H1 (cell line): ENCODE measurements at regions not wholly inside any gene's neighbourhood (a gene's known extent, or its start where the extent isn't known, plus 50 kb on each side); places are given as distances from the start of the nearest gene placed in this dataset.

Source experiments
- CTCF ChIA-PET: fragments of 300-600 bp; sonication (Branson Sonifier 250); formaldehyde crosslinking; loops from one replicate; lab custom pipeline; 2021; ENCODE audit not compliant: partially characterized antibody; lab: Charles Lee
- POLR2A ChIA-PET: fragments of 300-600 bp; sonication (Branson Sonifier 250); formaldehyde crosslinking; loops from one replicate; lab custom pipeline; 2021; ENCODE audit warnings: inconsistent platforms; ENCODE audit not compliant: partially characterized antibody; lab: Charles Lee
- DNase-seq, 2 experiments: peaks; one replicate each; pipeline versions ENCODE4 v3.0.0 to v3.0.0-alpha.2; 2010 to 2022; ENCODE audit warnings: low spot score in 2 of 2, low read depth in 1 of 2, mixed read lengths in 1 of 2
- FAIRE-seq: peaks from 2 replicates; lab custom pipeline; 2011; peaks lifted over from hg19 to GRCh38; lab: Jason Lieb, UNC
- H2AFZ ChIP-seq: 2 replicates; pipeline ENCODE4 v1.8.1; 2012; ENCODE audit warnings: low read length, inconsistent platforms
- H2AK5ac ChIP-seq: 2 replicates; pipeline ENCODE4 v1.6.1; 2013; ENCODE audit warnings: low read depth, low read length
- H2BK120ac ChIP-seq: replicated peaks from 2 replicates; pipeline ENCODE3; 2013; ENCODE audit warnings: low read depth, low read length, inconsistent platforms
- H2BK12ac ChIP-seq: 2 replicates; pipeline ENCODE4 v1.6.1; 2013; ENCODE audit warnings: low read depth, low read length
- H2BK15ac ChIP-seq: 2 replicates; pipeline ENCODE4 v1.6.1; 2013; ENCODE audit warnings: low read length
- H2BK20ac ChIP-seq: 2 replicates; pipeline ENCODE4 v1.6.1; 2013; ENCODE audit warnings: low read length
- H2BK5ac ChIP-seq: 2 replicates; pipeline ENCODE4 v1.6.1; 2013; ENCODE audit warnings: low read depth, low read length
- H3K14ac ChIP-seq: 2 replicates; pipeline ENCODE4 v1.6.1; 2013; ENCODE audit warnings: inconsistent platforms; ENCODE audit not compliant: insufficient read length
- H3K18ac ChIP-seq: 2 replicates; pipeline ENCODE4 v1.6.1; 2013; ENCODE audit warnings: low read length; ENCODE audit errors: extremely low read depth
- H3K23ac ChIP-seq: 2 replicates; pipeline ENCODE4 v1.6.1; 2013; ENCODE audit warnings: inconsistent platforms; ENCODE audit not compliant: insufficient read length
- H3K23me2 ChIP-seq: 2 replicates; pipeline ENCODE4 v1.6.1; 2013; ENCODE audit warnings: low read depth, low read length
- H3K27ac ChIP-seq: 2 replicates; pipeline ENCODE4 v1.6.1; 2011; ENCODE audit warnings: low read depth, low read length, inconsistent platforms
- H3K27me3 ChIP-seq, 4 experiments: replicated peaks in 1 of 4; 1 replicate in 1 of 4; 2 replicates in 3 of 4; pipeline versions ENCODE4 v1.6.1 to v1.8.1; 2011 to 2013; ENCODE audit warnings: low read length in 3 of 4, mild to moderate bottlenecking in 3 of 4, inconsistent platforms in 2 of 4, mixed read lengths in 2 of 4, moderate library complexity in 1 of 4; ENCODE audit not compliant: control insufficient read depth in 3 of 4, insufficient read depth in 3 of 4; ENCODE audit errors: extremely low read depth in 1 of 4
- H3K36me3 ChIP-seq, 4 experiments: 2 replicates each; pipeline versions ENCODE4 v1.6.1 to v1.8.1; 2011 to 2013; ENCODE audit warnings: mild to moderate bottlenecking in 4 of 4, low read length in 3 of 4, moderate library complexity in 2 of 4, control low read depth in 1 of 4, inconsistent platforms in 1 of 4; ENCODE audit not compliant: insufficient read depth in 4 of 4, control insufficient read depth in 2 of 4
- H3K4ac ChIP-seq: replicated peaks from 2 replicates; pipeline ENCODE3; 2013; ENCODE audit warnings: low read length, low read depth, mixed read lengths, inconsistent platforms; ENCODE audit not compliant: insufficient read length
- H3K4me1 ChIP-seq, 4 experiments: replicated peaks in 1 of 4; 1 replicate in 1 of 4; 2 replicates in 3 of 4; pipeline versions ENCODE4 v1.6.1 to v1.8.1; 2011 to 2013; ENCODE audit warnings: low read length in 3 of 4, inconsistent platforms in 2 of 4, mixed read lengths in 1 of 4; ENCODE audit not compliant: insufficient read depth in 4 of 4, control insufficient read depth in 3 of 4
- H3K4me2 ChIP-seq, 2 experiments: 2 replicates each; pipeline versions ENCODE4 v1.6.1 to v1.8.1; 2011 to 2013; ENCODE audit warnings: low read depth in 2 of 2, low read length in 2 of 2, control low read depth in 1 of 2, inconsistent platforms in 1 of 2, mild to moderate bottlenecking in 1 of 2; ENCODE audit not compliant: insufficient read depth in 1 of 2
- H3K4me3 ChIP-seq, 4 experiments: fragments of 200-600, 300-600 bp in 1 of 4; sonication (generic), shearing (Covaris generic), sonication (Bioruptor Twin) in 1 of 4; 2 replicates each; pipeline versions ENCODE4 v1.5.1 to v1.8.1; 2011 to 2016; ENCODE audit warnings: low read length in 4 of 4, low read depth in 3 of 4, control low read depth in 2 of 4, inconsistent platforms in 2 of 4, mild to moderate bottlenecking in 2 of 4, mixed read lengths in 1 of 4, moderate library complexity in 1 of 4; ENCODE audit not compliant: insufficient read depth in 2 of 4; ENCODE audit errors: extremely low read depth in 1 of 4
- H3K56ac ChIP-seq: replicated peaks from 2 replicates; pipeline ENCODE3; 2013; ENCODE audit warnings: low read depth, mild to moderate bottlenecking, mixed read lengths, low read length, inconsistent platforms; ENCODE audit not compliant: insufficient read length
- H3K79me1 ChIP-seq: 2 replicates; pipeline ENCODE4 v1.6.1; 2013; ENCODE audit warnings: low read depth, low read length, control low read depth
- H3K79me2 ChIP-seq, 2 experiments: 2 replicates each; pipeline versions ENCODE4 v1.6.1 to v1.8.1; 2012 to 2013; ENCODE audit warnings: low read length in 2 of 2, mild to moderate bottlenecking in 2 of 2, inconsistent platforms in 1 of 2; ENCODE audit not compliant: insufficient read depth in 2 of 2, control insufficient read depth in 1 of 2
- H3K9ac ChIP-seq, 4 experiments: replicated peaks in 1 of 4; 1 replicate in 1 of 4; 2 replicates in 3 of 4; pipeline versions ENCODE4 v1.6.1 to v1.8.1; 2011 to 2013; ENCODE audit warnings: low read depth in 3 of 4, low read length in 3 of 4, control low read depth in 2 of 4, mild to moderate bottlenecking in 2 of 4, moderate library complexity in 2 of 4, inconsistent platforms in 1 of 4; ENCODE audit errors: extremely low read depth in 1 of 4
- H3K9me3 ChIP-seq, 2 experiments: 2 replicates each; pipeline versions ENCODE4 v1.6.1 to v1.8.1; 2012 to 2013; ENCODE audit warnings: mild to moderate bottlenecking in 2 of 2, moderate library complexity in 2 of 2, control low read depth in 1 of 2, inconsistent platforms in 1 of 2, low read depth in 1 of 2, low read length in 1 of 2, mixed read lengths in 1 of 2; ENCODE audit not compliant: insufficient read depth in 2 of 2
- H4K20me1 ChIP-seq, 2 experiments: replicated peaks in 1 of 2; 2 replicates each; pipeline versions ENCODE3 to v1.8.1; 2011 to 2013; ENCODE audit warnings: inconsistent platforms in 2 of 2, low read length in 2 of 2, mild to moderate bottlenecking in 1 of 2; ENCODE audit not compliant: insufficient read depth in 2 of 2, control insufficient read depth in 1 of 2
- H4K5ac ChIP-seq: 2 replicates; pipeline ENCODE4 v1.6.1; 2013; ENCODE audit warnings: low read length, low read depth, mixed read lengths, inconsistent platforms; ENCODE audit not compliant: insufficient read length
- H4K8ac ChIP-seq: 2 replicates; pipeline ENCODE4 v1.8.0; 2013; ENCODE audit warnings: mild to moderate bottlenecking, moderate library complexity, low read length, inconsistent platforms; ENCODE audit not compliant: insufficient read depth; ENCODE audit errors: extremely low read depth
- H4K91ac ChIP-seq: replicated peaks from 2 replicates; pipeline ENCODE3; 2013; ENCODE audit warnings: low read length, mixed read lengths, inconsistent platforms; ENCODE audit not compliant: insufficient read length
- KDM5A ChIP-seq: fragments of 200-600 bp; IDR thresholded peaks from 2 replicates; pipeline ENCODE4 v1.7.1; 2012; ENCODE audit warnings: mild to moderate bottlenecking, low read length, inconsistent platforms, mixed read lengths
- WGBS, 2 experiments: shearing (Covaris generic) in 1 of 2; methylation state at CpG; one replicate each; pipeline versions ENCODE4 v1.1.6 to v1.1.7; 2013 to 2015; ENCODE audit warnings: low lambda C conversion rate in 2 of 2, mixed read lengths in 2 of 2, inconsistent platforms in 1 of 2, low coverage in 1 of 2, missing lambda C conversion rate in 1 of 2; ENCODE audit not compliant: insufficient replicate concordance in 2 of 2, insufficient coverage in 1 of 2, insufficient read length in 1 of 2; ENCODE audit errors: extremely low coverage in 1 of 2, missing lambda C conversion rate in 1 of 2; 5-methylcytosine and 5-hydroxymethylcytosine counted together

DNA sequence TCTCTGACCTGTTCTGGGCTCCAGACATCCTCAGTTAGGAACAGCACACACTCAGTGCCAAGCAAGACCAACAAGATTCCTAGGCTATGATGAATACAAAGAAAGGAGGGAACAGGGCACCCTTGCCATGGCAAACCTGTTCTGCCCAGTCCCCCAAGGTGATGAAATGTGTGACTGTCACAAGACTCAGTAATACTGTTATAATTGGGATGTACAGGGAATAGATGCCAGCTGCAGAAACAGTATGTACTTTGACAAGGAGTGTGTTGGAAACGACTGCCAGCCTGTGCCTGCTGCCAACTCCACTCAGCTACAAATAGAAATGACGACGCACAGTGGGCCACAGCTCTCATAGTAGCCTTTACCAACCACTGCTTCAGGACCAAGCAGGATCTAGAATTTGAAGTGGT, 453.0 kb downstream of the EFNA5 start:
- no peak overlapping the region for H2BK12ac ChIP-seq
- no peak overlapping the region for H3K9ac ChIP-seq
- no peak overlapping the region for H3K27ac ChIP-seq
- no peak overlapping the region for H2BK20ac ChIP-seq
- H4K8ac ChIP-seq, result no peak overlapping the region
- no peaks in the 10 kb centered on the region for H4K20me1 ChIP-seq
- no peak overlapping the region for H3K4ac ChIP-seq
- no peak overlapping the region for H3K14ac ChIP-seq
- peaks cover 0 to 3% (median 1%) of the 10 kb centered on the region in 4 experiments; a peak in 2 of 7 replicates for H3K27me3 ChIP-seq
- FAIRE-seq, result no peak
- WGBS, 2 experiments, result 87% methylated on average over 3 of the region's 3 CpGs; no CpG with 5 or more reads in 1 of the 2 experiments
- no peaks in the 10 kb centered on the region for H3K9me3 ChIP-seq
- no peak overlapping the region for H3K4me2 ChIP-seq
- H4K5ac ChIP-seq, result no peak overlapping the region
- H3K4me3 ChIP-seq, result no peak overlapping the region
- no peaks in the 10 kb centered on the region for H3K23me2 ChIP-seq
- H2AK5ac ChIP-seq, result no peak overlapping the region
- POLR2A ChIA-PET, result no interaction called here
- no peak overlapping the region for H2AFZ ChIP-seq
- H3K23ac ChIP-seq, result no peak overlapping the region
- H3K18ac ChIP-seq, result no peak overlapping the region
- H4K91ac ChIP-seq, result no peak overlapping the region
- no peak overlapping the region for H3K56ac ChIP-seq
- H3K79me2 ChIP-seq, result no peaks in the 10 kb centered on the region
- no peaks in the 10 kb centered on the region for H3K79me1 ChIP-seq
- no peak overlapping the region for H2BK5ac ChIP-seq
- CTCF ChIA-PET, result interaction anchor here (0.8 kb wide), 1 partner anchor 15 kb away, joined by 3 read pairs; no protein-coding TSS in a partner anchor
- H2BK15ac ChIP-seq, result no peak overlapping the region
- no peaks in the 10 kb centered on the region for H3K36me3 ChIP-seq
- no peaks in the 10 kb centered on the region for H3K4me1 ChIP-seq
- no peak for DNase-seq
- no peak overlapping the region for H2BK120ac ChIP-seq
- TF ChIP-seq KDM5A, result no peak
